ENCODE measurements at regions not wholly inside any gene's neighbourhood (a gene's known extent, or its start where the extent isn't known, plus 50 kb on each side); places are given as distances from the start of the nearest gene placed in this dataset.
"Not testable (repeated sequence)": the region's sequence is repeated elsewhere in the genome, so short reads cannot be mapped to it uniquely, and the experiment has no call there.

DNA sequence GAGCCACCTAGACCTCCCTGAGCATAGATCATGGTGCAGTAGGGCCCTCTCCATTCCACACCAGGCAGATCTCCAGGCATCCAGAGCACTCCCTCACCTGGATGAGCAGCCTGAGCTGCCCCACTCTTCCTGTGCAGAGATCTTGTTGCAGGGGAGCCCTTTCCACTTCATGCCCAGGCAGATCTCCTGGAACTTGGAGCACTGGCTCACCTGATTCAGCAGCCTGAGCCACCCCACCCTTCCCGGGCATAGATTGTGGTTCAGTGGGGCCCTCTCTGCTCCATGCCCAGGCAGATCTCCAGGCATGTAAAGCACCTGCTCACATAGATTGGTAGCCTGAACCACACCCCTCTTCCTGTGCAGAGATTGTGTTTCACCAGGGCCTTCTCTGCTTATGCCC, 78.0 kb downstream of the SEC16B start:
- Mint-ChIP-seq H3K4me1 (no peaks in the 10 kb centered on the region), H3K27me3 (no peaks in the 10 kb centered on the region), H3K9me3 (peaks cover 34% of the 10 kb centered on the region), H3K36me3 (ENCODE audit: insufficient read depth) (no peaks in the 10 kb centered on the region), H3K4me3 (no peak overlapping the region), H3K27ac (ENCODE audit: low read depth) (no peak overlapping the region)
- ATAC-seq (replicated peaks; ENCODE audit: extremely low read depth, poor library complexity, severe bottlenecking) (no peak), DNase-seq (ENCODE audit: low spot score in 2 of 2) (no peak)

GRCh38 chr1:177890479-177890878, 79.4 kb downstream of the SEC16B start:
- Mint-ChIP-seq H3K4me1 (no peaks in the 10 kb centered on the region), H3K4me3 (no peak overlapping the region), H3K36me3 (ENCODE audit: insufficient read depth) (no peaks in the 10 kb centered on the region), H3K27me3 (no peaks in the 10 kb centered on the region), H3K27ac (ENCODE audit: low read depth) (no peak overlapping the region), H3K9me3 (peaks cover 35% of the 10 kb centered on the region)
- no peak for DNase-seq (ENCODE audit: low spot score in 2 of 2)
- no peak for ATAC-seq (replicated peaks; ENCODE audit: extremely low read depth, poor library complexity, severe bottlenecking)

- H3K27me3 Mint-ChIP-seq, result no peaks in the 10 kb centered on the region
These were observed 85.3 kb downstream of the SEC16B start for GRCh38 chr1:177884479-177885021.

DNA sequence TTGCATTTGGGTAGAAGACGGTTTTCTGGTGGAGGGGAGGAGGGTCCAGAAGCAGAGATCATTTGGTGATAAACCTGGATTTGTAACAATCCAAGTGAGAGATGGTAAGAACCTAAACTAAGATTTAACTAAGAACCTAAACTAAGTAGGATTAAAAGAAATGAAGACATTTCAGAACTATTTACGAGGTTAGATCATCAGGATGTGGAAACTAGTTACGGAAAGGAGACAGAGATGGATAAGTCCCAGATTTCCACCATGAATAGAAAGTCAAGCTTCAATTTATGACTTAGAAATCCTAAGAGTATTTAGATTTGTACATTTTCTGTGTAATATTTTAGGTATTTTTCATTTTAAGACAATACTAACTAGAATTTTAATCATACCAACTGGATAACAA, 86.3 kb downstream of the SEC16B start:
- no peak for DNase-seq (ENCODE audit: low spot score in 2 of 2)
- Mint-ChIP-seq H3K27ac (ENCODE audit: low read depth) (no peak overlapping the region), H3K27me3 (no peaks in the 10 kb centered on the region), H3K36me3 (ENCODE audit: insufficient read depth) (no peaks in the 10 kb centered on the region), H3K9me3 (peaks cover 30% of the 10 kb centered on the region), H3K4me1 (no peaks in the 10 kb centered on the region), H3K4me3 (no peak overlapping the region)
- no peak for ATAC-seq (replicated peaks; ENCODE audit: extremely low read depth, poor library complexity, severe bottlenecking)

More at GRCh38 chr1:177884479-177885021, 85.3 kb downstream of the SEC16B start:
- H3K4me3 Mint-ChIP-seq, result no peak overlapping the region
- no peaks in the 10 kb centered on the region for H3K36me3 Mint-ChIP-seq (ENCODE audit: insufficient read depth)
- H3K27ac Mint-ChIP-seq (ENCODE audit: low read depth), result no peak overlapping the region
- DNase-seq (ENCODE audit: low spot score in 2 of 2) (no peak), ATAC-seq (replicated peaks; ENCODE audit: extremely low read depth, poor library complexity, severe bottlenecking) (no peak)
- H3K9me3 Mint-ChIP-seq, result peaks cover 26% of the 10 kb centered on the region
- no peaks in the 10 kb centered on the region for H3K4me1 Mint-ChIP-seq

DNA sequence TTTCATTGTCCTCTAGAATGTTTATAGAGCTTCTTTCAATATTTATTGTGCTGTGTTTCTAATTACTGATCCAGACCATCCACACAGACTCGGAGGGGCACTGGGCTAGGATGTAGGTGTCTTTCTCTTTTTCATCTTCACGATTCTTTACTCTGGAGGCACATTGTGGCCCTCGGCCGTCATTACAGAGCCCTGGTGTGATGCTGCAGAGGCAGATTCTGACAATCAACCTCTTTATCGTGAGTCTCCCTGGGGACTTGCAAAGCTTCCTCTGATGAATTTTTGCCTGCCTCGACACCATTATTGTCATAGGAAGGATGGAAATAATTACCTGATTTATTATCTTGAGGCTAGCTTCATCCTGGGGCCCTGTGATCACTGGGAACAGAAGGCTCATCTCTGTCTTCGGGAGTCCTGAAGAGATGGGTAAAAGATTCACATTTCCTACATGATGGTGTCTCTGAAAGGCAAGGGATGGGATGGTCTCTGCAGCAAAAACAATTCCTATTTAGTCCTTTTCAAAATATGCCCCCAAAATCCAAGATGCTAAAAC, 89.4 kb downstream of the SEC16B start:
- no peak overlapping the region for H3K4me3 Mint-ChIP-seq
- ATAC-seq (replicated peaks; ENCODE audit: extremely low read depth, poor library complexity, severe bottlenecking) (no peak), DNase-seq (ENCODE audit: low spot score in 2 of 2) (no peak)
- H3K27me3 Mint-ChIP-seq, result no peaks in the 10 kb centered on the region
- H3K36me3 Mint-ChIP-seq (ENCODE audit: insufficient read depth), result no peaks in the 10 kb centered on the region
- H3K4me1 Mint-ChIP-seq, result no peaks in the 10 kb centered on the region
- peaks cover 32% of the 10 kb centered on the region for H3K9me3 Mint-ChIP-seq
- H3K27ac Mint-ChIP-seq (ENCODE audit: low read depth), result no peak overlapping the region

GRCh38 chr1:177877086-177877485, 92.8 kb downstream of the SEC16B start:
- Mint-ChIP-seq H3K27me3 (no peaks in the 10 kb centered on the region), H3K27ac (ENCODE audit: low read depth) (no peak overlapping the region), H3K4me3 (no peak overlapping the region), H3K36me3 (ENCODE audit: insufficient read depth) (no peaks in the 10 kb centered on the region), H3K9me3 (peaks cover 41% of the 10 kb centered on the region), H3K4me1 (no peaks in the 10 kb centered on the region)
- DNase-seq (ENCODE audit: low spot score in 2 of 2), result no peak
- ATAC-seq (replicated peaks; ENCODE audit: extremely low read depth, poor library complexity, severe bottlenecking), result no peak

DNA sequence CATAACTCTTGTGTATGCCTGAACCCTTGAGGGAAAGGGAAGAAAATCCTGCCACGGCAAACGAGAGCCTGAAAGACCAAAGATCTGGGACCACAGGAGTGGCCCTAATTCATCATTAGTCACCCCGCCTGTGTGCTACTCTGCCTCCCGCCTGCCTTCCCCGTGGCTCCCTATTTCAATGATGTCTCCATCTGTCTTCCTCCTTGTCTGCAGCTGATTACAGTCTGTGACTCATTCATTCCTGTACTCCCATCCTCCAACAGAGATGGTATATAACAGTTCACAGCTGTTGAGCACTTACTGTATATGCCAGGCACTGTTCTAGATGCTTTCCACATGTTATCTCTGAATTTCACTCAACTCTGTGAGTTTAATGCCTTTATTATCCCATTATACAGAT, 96.6 kb downstream of the SEC16B start:
- no peak overlapping the region for H3K27ac Mint-ChIP-seq (ENCODE audit: low read depth)
- no peaks in the 10 kb centered on the region for H3K4me1 Mint-ChIP-seq
- ATAC-seq (replicated peaks; ENCODE audit: extremely low read depth, poor library complexity, severe bottlenecking), result no peak
- peaks cover 37% of the 10 kb centered on the region for H3K9me3 Mint-ChIP-seq
- no peak overlapping the region for H3K4me3 Mint-ChIP-seq
- H3K36me3 Mint-ChIP-seq (ENCODE audit: insufficient read depth), result no peaks in the 10 kb centered on the region
- DNase-seq (ENCODE audit: low spot score in 2 of 2), result no peak
- no peaks in the 10 kb centered on the region for H3K27me3 Mint-ChIP-seq

DNA sequence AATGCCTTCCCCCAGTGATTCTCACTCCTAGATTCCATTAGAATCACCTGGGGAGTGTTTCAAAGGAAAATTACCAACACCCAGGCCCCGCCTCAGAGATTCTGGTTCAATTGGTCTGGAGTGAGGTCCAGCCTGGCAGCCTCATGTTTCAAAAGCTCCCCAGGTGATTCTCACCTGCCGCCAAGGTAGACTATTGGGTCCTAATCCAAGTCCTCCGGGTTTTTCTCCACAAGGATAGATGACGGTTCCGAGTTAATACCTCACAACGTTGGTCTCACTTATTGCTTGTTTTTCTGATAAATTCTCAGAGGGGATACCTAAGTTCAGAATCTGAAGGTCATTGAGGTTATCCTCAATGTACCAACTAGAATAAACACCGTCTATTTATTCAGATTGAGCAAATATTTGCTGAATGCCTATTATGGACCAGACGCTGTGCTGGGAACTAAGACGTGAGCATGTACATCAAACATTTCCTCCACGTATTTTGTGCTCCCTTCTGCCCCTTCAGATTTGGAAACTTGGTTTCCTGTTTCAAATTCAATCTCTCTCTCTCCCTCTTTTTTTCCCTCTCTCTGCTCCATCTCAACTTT, 97.5 kb downstream of the SEC16B start:
- H3K27ac Mint-ChIP-seq (ENCODE audit: low read depth), result no peak overlapping the region
- DNase-seq (ENCODE audit: low spot score in 2 of 2) (no peak), ATAC-seq (replicated peaks; ENCODE audit: extremely low read depth, poor library complexity, severe bottlenecking) (no peak)
- no peaks in the 10 kb centered on the region for H3K4me1 Mint-ChIP-seq
- H3K27me3 Mint-ChIP-seq, result no peaks in the 10 kb centered on the region
- no peaks in the 10 kb centered on the region for H3K36me3 Mint-ChIP-seq (ENCODE audit: insufficient read depth)
- H3K9me3 Mint-ChIP-seq, result peaks cover 37% of the 10 kb centered on the region
- H3K4me3 Mint-ChIP-seq, result no peak overlapping the region

DNA sequence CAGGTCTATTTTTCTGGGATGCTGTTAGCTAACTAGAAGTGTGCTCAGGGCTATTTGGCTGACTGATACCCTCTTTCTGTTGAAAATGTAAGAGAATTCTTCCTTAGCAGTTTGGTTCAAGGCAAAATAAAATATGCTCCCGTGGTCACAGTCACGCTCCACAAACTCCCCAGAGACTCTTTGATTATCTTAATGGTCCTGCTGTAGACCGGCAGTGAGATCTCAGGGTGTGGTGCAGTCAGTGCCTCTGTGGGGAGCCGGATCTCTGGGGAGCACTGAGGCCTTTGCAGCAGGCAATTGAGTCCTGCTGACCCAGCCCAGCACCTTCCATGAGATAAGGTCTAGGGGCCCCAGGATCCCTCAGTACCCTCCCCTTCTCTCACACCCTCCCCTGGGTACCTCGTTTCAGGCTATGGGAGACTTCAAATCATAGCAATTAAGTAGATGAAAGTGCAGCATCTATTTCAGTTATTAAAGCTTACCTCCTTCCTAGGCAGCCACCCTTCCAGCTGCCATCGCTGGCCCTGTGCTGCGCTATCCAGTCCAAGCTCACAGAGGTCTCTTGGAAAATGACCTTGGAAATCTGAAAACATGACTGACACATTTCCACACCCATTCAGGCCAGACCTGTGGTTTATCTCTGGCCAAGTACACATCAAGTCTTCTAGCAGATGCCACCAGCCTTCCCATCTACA, 98.1 kb downstream of the SEC16B start:
- ATAC-seq (replicated peaks; ENCODE audit: extremely low read depth, poor library complexity, severe bottlenecking) (no peak), DNase-seq (ENCODE audit: low spot score in 2 of 2) (no peak)
- H3K9me3 Mint-ChIP-seq, result peaks cover 31% of the 10 kb centered on the region
- H3K27me3 Mint-ChIP-seq, result no peaks in the 10 kb centered on the region
- H3K4me1 Mint-ChIP-seq, result no peaks in the 10 kb centered on the region
- no peak overlapping the region for H3K27ac Mint-ChIP-seq (ENCODE audit: low read depth)
- H3K36me3 Mint-ChIP-seq (ENCODE audit: insufficient read depth), result no peaks in the 10 kb centered on the region
- H3K4me3 Mint-ChIP-seq, result no peak overlapping the region

DNA sequence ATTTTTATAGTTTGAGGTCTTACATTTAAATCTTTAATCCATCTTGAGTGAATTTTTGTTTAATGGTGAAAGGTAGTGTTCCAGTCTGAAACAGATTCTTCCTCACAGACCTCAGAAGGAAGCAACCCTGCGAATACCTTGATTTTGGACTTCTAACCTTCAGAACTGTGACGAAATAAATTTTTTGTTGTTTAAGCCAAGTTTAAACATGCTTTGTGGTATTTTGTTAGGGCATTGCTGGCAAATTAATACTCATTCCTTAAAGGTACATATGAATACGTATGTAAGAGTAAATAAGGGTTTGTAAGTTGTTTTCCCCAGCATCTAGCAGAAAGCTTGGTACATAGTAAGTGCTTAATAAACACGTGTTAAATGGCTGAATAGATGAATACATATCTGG, 100.3 kb downstream of the SEC16B start:
- Mint-ChIP-seq H3K4me1 (no peaks in the 10 kb centered on the region), H3K36me3 (ENCODE audit: insufficient read depth) (no peaks in the 10 kb centered on the region), H3K27me3 (no peaks in the 10 kb centered on the region), H3K4me3 (no peak overlapping the region), H3K27ac (ENCODE audit: low read depth) (no peak overlapping the region), H3K9me3 (peaks cover 29% of the 10 kb centered on the region)
- no peak for ATAC-seq (replicated peaks; ENCODE audit: extremely low read depth, poor library complexity, severe bottlenecking)
- DNase-seq (ENCODE audit: low spot score in 2 of 2), result no peak

- H3K27me3 Mint-ChIP-seq; H3K4me3 Mint-ChIP-seq; H3K36me3 Mint-ChIP-seq (ENCODE audit: insufficient read depth); DNase-seq (ENCODE audit: low spot score in 2 of 2); H3K27ac Mint-ChIP-seq (ENCODE audit: low read depth); H3K4me1 Mint-ChIP-seq; ATAC-seq (replicated peaks; ENCODE audit: extremely low read depth, poor library complexity, severe bottlenecking): not testable (repeated sequence)
- peaks cover 24% of the 10 kb centered on the region for H3K9me3 Mint-ChIP-seq
These were observed 100.8 kb downstream of the SEC16B start for GRCh38 chr1:177869011-177869410.

- Mint-ChIP-seq H3K36me3 (ENCODE audit: insufficient read depth) (no peaks in the 10 kb centered on the region), H3K27me3 (no peaks in the 10 kb centered on the region), H3K27ac (ENCODE audit: low read depth) (no peak overlapping the region), H3K4me3 (no peak overlapping the region), H3K4me1 (no peaks in the 10 kb centered on the region), H3K9me3 (peaks cover 18% of the 10 kb centered on the region)
- DNase-seq (ENCODE audit: low spot score in 2 of 2) (no peak), ATAC-seq (replicated peaks; ENCODE audit: extremely low read depth, poor library complexity, severe bottlenecking) (no peak)
These were observed 104.1 kb downstream of the SEC16B start for GRCh38 chr1:177865807-177866206.
